ENCODE measurements at regions not wholly inside any gene's neighbourhood (a gene's known extent, or its start where the extent isn't known, plus 50 kb on each side); places are given as distances from the start of the nearest gene placed in this dataset.

DNA sequence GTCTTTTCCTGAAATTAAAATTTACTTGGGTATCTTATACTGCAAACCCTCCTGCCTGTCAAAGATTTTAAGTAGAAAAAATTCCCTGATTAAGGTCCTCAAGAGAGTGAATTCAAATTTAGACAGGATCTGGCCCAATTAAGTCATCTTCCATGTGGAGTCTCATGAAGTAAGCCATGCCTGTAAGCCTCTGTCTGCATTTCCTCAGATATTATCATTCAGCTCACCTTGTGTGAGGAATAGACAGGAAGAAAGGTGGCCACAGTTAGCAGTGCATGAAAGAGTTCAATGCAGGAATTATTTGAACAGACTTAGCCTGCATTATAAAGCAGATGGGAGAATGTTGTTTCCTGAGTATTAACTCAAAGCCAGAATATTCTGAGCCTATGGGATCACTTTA lies 174.7 kb downstream of the HS3ST3A1 start:
- FAIRE-seq (no peak), DNase-seq (ENCODE audit: low read depth) (no peak)
- H3K4me3 ChIP-seq (ENCODE audit: low read depth, low read length) = no peak overlapping the region
- no peaks in the 10 kb centered on the region for H3K36me3 ChIP-seq (ENCODE audit: control insufficient read depth, insufficient read depth, low read length)
- H3K27me3 ChIP-seq (ENCODE audit: control insufficient read depth, insufficient read depth, low read length) = no peaks in the 10 kb centered on the region
- TF ChIP-seq, protein P1, sequence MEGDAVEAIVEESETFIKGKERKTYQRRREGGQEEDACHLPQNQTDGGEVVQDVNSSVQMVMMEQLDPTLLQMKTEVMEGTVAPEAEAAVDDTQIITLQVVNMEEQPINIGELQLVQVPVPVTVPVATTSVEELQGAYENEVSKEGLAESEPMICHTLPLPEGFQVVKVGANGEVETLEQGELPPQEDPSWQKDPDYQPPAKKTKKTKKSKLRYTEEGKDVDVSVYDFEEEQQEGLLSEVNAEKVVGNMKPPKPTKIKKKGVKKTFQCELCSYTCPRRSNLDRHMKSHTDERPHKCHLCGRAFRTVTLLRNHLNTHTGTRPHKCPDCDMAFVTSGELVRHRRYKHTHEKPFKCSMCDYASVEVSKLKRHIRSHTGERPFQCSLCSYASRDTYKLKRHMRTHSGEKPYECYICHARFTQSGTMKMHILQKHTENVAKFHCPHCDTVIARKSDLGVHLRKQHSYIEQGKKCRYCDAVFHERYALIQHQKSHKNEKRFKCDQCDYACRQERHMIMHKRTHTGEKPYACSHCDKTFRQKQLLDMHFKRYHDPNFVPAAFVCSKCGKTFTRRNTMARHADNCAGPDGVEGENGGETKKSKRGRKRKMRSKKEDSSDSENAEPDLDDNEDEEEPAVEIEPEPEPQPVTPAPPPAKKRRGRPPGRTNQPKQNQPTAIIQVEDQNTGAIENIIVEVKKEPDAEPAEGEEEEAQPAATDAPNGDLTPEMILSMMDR (IDR thresholded peaks at IDR 0.05; ENCODE audit: insufficient read depth, low read length, severe bottlenecking) = no peak

- TF ChIP-seq, protein P1 (IDR thresholded peaks at IDR 0.05; ENCODE audit: insufficient read depth, low read length, severe bottlenecking) = no peak
- Histone ChIP-seq H3K4me3 (ENCODE audit: low read depth, low read length) (no peak overlapping the region), H3K27me3 (ENCODE audit: control insufficient read depth, insufficient read depth, low read length) (no peaks in the 10 kb centered on the region), H3K36me3 (ENCODE audit: control insufficient read depth, insufficient read depth, low read length) (no peaks in the 10 kb centered on the region)
- FAIRE-seq = no peak
- no peak for DNase-seq (ENCODE audit: low read depth)
Measured at GRCh38 chr17:13425390-13425789, 176.3 kb downstream of the HS3ST3A1 start.

DNA sequence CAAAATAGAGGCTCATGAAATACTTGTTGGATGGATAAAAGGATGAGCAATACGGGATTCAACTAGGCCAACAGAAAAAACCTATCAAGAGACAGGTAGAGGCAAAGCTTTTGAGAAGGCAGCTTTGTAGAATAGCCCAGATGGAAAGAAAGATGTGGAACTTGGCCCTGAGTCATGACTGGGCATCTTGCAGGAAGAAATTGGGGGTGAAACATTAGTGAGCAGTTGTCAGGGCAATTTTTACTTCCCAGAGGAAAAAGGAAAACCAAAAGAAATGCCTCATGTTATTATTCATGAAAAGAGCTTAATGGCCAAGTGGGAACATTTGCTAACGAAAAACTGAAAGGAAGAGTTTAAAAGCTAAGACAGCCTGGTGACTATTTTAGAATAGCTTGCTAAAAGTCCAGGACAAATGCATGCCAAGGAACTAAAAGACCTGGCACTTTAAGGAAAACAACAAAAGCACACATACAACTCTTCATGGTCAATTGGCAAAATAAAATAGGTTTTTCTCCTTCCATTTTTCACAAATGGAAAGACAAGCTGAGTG lies 180.1 kb downstream of the HS3ST3A1 start:
- H3K36me3 ChIP-seq (ENCODE audit: control insufficient read depth, insufficient read depth, low read length) = no peaks in the 10 kb centered on the region
- TF ChIP-seq, protein P1 (IDR thresholded peaks at IDR 0.05; ENCODE audit: insufficient read depth, low read length, severe bottlenecking) = no peak
- H3K27me3 ChIP-seq (ENCODE audit: control insufficient read depth, insufficient read depth, low read length) = no peaks in the 10 kb centered on the region
- no peak overlapping the region for H3K4me3 ChIP-seq (ENCODE audit: low read depth, low read length)
- peak; percentile 18 for DNase-seq (ENCODE audit: low read depth)
- no peak for FAIRE-seq

DNA sequence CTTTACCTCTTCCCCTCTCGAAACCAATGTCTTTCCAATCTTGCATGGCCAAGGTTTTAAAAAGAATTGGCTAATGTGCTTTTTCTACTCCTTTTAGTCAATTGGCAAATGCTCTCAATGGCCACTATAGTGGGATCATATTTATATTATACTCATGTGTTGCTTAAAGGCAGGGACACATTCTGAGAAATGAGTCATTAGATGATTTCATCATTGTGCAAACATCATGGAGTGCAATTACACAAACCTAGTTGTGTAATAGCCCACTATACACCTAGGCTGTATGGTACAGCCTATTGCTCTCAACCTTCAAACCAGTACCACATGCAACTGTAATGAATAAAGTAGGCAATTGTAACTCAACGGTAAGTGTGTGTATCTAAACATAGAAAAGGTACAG lies 180.9 kb downstream of the HS3ST3A1 start:
- Histone ChIP-seq H3K36me3 (ENCODE audit: control insufficient read depth, insufficient read depth, low read length) (no peaks in the 10 kb centered on the region), H3K27me3 (ENCODE audit: control insufficient read depth, insufficient read depth, low read length) (no peaks in the 10 kb centered on the region), H3K4me3 (ENCODE audit: low read depth, low read length) (no peak overlapping the region)
- TF ChIP-seq, protein P1 (IDR thresholded peaks at IDR 0.05; ENCODE audit: insufficient read depth, low read length, severe bottlenecking) = no peak
- peak; percentile 95 for DNase-seq (ENCODE audit: low read depth)
- FAIRE-seq = no peak

- DNase-seq (ENCODE audit: low read depth) (no peak), FAIRE-seq (no peak)
- Histone ChIP-seq H3K27me3 (ENCODE audit: control insufficient read depth, insufficient read depth, low read length) (no peaks in the 10 kb centered on the region), H3K4me3 (ENCODE audit: low read depth, low read length) (no peak overlapping the region), H3K36me3 (ENCODE audit: control insufficient read depth, insufficient read depth, low read length) (no peaks in the 10 kb centered on the region)
- TF ChIP-seq, protein P1 (IDR thresholded peaks at IDR 0.05; ENCODE audit: insufficient read depth, low read length, severe bottlenecking) = no peak
Measured at GRCh38 chr17:13420418-13420826, 181.3 kb downstream of the HS3ST3A1 start.

DNA sequence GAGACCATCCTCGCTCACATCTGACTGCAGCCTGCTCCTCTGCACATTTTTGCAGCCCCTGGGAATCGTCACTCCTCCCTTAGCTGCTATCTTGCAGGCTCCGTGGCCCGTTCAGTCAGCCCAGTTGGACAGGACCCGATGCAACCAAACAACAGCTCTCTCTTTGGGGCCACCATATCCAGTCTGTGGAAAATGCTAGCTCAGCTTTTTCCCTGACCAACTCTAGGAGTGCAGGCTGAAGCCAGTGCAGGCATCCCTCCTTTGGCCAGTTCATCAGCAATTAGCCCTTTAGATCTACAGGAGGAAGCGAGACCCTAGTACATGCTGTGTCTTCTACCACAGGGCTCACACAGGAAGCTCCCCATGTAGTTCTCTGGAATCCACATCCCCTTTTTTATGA lies 182.1 kb downstream of the HS3ST3A1 start:
- FAIRE-seq (no peak), DNase-seq (ENCODE audit: low read depth) (no peak)
- H3K27me3 ChIP-seq (ENCODE audit: control insufficient read depth, insufficient read depth, low read length) = no peaks in the 10 kb centered on the region
- TF ChIP-seq, protein P1 (IDR thresholded peaks at IDR 0.05; ENCODE audit: insufficient read depth, low read length, severe bottlenecking) = no peak
- H3K4me3 ChIP-seq (ENCODE audit: low read depth, low read length) = no peak overlapping the region
- no peaks in the 10 kb centered on the region for H3K36me3 ChIP-seq (ENCODE audit: control insufficient read depth, insufficient read depth, low read length)
